ENCODE measurements at regions not wholly inside any gene's neighbourhood (a gene's known extent, or its start where the extent isn't known, plus 50 kb on each side); places are given as distances from the start of the nearest gene placed in this dataset.

DNA sequence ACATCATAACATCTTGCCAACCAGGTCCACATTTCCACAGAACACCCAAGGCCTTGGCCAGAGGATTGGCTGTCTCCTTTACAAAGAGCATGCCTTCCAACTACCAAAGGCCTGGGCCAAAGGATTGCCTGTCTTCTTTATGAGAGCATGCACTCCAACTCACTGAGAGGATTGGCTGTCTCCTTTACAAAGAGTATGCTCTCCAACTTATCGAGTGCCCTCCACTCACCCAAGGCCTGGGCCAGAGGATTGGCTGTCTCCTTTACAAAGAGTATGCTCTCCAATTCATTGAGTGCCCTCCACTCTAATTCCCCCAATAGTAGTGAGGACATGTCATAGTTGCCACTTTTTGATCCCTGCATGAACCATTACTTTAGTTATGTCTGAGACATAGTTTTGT, 79.9 kb upstream of the TAS2R1 start:
- TF ChIP-seq PPARA (CRISPR knock-in tag; IDR thresholded peaks at IDR 0.05; ENCODE audit: borderline replicate concordance) (no peak), TCF4 (CRISPR knock-in tag; IDR thresholded peaks at IDR 0.05; ENCODE audit: borderline replicate concordance) (no peak), ARNTL (CRISPR knock-in tag; IDR thresholded peaks at IDR 0.05; ENCODE audit: borderline replicate concordance, low read depth) (no peak), ZNF8 (CRISPR knock-in tag; IDR thresholded peaks at IDR 0.05) (no peak), SNAI2 (CRISPR knock-in tag; IDR thresholded peaks at IDR 0.05) (no peak), ZC3H10 (CRISPR knock-in tag; IDR thresholded peaks at IDR 0.05) (no peak), OSR1 (CRISPR knock-in tag; IDR thresholded peaks at IDR 0.05) (no peak), ZFP30 (CRISPR knock-in tag; IDR thresholded peaks at IDR 0.05) (no peak), ESRRG (CRISPR knock-in tag; IDR thresholded peaks at IDR 0.05) (no peak), ISL1 (CRISPR knock-in tag; IDR thresholded peaks at IDR 0.05) (no peak), CSDC2 (CRISPR knock-in tag; IDR thresholded peaks at IDR 0.05) (no peak), BACH2 (CRISPR knock-in tag; IDR thresholded peaks at IDR 0.05; ENCODE audit: borderline replicate concordance) (no peak)
- TF ChIP-seq, protein P1, sequence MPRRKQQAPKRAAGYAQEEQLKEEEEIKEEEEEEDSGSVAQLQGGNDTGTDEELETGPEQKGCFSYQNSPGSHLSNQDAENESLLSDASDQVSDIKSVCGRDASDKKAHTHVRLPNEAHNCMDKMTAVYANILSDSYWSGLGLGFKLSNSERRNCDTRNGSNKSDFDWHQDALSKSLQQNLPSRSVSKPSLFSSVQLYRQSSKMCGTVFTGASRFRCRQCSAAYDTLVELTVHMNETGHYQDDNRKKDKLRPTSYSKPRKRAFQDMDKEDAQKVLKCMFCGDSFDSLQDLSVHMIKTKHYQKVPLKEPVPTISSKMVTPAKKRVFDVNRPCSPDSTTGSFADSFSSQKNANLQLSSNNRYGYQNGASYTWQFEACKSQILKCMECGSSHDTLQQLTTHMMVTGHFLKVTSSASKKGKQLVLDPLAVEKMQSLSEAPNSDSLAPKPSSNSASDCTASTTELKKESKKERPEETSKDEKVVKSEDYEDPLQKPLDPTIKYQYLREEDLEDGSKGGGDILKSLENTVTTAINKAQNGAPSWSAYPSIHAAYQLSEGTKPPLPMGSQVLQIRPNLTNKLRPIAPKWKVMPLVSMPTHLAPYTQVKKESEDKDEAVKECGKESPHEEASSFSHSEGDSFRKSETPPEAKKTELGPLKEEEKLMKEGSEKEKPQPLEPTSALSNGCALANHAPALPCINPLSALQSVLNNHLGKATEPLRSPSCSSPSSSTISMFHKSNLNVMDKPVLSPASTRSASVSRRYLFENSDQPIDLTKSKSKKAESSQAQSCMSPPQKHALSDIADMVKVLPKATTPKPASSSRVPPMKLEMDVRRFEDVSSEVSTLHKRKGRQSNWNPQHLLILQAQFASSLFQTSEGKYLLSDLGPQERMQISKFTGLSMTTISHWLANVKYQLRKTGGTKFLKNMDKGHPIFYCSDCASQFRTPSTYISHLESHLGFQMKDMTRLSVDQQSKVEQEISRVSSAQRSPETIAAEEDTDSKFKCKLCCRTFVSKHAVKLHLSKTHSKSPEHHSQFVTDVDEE (CRISPR knock-in tag; IDR thresholded peaks at IDR 0.05): no peak
- TF ChIP-seq, protein P2, sequence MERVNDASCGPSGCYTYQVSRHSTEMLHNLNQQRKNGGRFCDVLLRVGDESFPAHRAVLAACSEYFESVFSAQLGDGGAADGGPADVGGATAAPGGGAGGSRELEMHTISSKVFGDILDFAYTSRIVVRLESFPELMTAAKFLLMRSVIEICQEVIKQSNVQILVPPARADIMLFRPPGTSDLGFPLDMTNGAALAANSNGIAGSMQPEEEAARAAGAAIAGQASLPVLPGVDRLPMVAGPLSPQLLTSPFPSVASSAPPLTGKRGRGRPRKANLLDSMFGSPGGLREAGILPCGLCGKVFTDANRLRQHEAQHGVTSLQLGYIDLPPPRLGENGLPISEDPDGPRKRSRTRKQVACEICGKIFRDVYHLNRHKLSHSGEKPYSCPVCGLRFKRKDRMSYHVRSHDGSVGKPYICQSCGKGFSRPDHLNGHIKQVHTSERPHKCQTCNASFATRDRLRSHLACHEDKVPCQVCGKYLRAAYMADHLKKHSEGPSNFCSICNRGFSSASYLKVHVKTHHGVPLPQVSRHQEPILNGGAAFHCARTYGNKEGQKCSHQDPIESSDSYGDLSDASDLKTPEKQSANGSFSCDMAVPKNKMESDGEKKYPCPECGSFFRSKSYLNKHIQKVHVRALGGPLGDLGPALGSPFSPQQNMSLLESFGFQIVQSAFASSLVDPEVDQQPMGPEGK (CRISPR knock-in tag; IDR thresholded peaks at IDR 0.05; ENCODE audit: borderline replicate concordance): no peak
- TF ChIP-seq, protein P3, sequence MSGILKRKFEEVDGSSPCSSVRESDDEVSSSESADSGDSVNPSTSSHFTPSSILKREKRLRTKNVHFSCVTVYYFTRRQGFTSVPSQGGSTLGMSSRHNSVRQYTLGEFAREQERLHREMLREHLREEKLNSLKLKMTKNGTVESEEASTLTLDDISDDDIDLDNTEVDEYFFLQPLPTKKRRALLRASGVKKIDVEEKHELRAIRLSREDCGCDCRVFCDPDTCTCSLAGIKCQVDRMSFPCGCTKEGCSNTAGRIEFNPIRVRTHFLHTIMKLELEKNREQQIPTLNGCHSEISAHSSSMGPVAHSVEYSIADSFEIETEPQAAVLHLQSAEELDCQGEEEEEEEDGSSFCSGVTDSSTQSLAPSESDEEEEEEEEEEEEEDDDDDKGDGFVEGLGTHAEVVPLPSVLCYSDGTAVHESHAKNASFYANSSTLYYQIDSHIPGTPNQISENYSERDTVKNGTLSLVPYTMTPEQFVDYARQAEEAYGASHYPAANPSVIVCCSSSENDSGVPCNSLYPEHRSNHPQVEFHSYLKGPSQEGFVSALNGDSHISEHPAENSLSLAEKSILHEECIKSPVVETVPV (CRISPR knock-in tag; IDR thresholded peaks at IDR 0.05): no peak
- ATAC-seq: no peak

DNA sequence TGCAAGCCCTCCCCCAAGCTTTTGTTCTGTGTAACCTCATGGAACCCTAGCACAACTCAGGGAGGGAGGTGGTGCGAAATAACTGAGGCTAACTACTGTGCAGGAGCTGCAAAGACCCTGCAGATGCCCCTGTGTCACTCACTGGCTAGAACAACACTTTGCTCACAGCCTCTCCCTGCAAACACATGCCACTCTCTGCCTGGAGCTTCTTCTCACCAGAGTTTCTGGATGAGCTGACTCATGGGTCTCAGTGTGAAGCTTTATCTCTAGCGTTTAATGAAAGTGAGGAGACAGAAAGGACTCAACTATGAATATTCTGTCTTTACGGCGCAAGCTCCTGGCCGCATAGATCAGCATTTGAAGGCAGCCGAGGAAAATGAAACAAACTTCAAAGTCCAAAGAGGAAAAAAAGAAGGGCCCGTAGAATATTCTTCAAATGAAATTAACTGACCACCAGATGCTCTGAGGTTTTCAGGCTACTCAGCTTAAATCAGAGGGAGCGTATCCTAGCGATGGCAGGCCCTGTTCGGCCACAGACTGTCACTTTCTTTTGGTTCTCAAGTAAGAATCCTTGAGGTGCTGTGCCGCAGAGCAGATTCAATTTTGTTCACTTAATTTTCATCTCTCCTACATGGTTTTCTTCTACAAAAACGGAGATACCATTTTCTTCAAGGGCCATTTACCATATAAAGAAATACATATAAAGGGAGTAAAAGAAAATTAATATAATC, 77.7 kb upstream of the TAS2R1 start:
- TF ChIP-seq TCF4 (CRISPR knock-in tag; IDR thresholded peaks at IDR 0.05; ENCODE audit: borderline replicate concordance): no peak
- TF ChIP-seq ISL1 (CRISPR knock-in tag; IDR thresholded peaks at IDR 0.05): no peak
- no peak for TF ChIP-seq OSR1 (CRISPR knock-in tag; IDR thresholded peaks at IDR 0.05)
- TF ChIP-seq BACH2 (CRISPR knock-in tag; IDR thresholded peaks at IDR 0.05; ENCODE audit: borderline replicate concordance): no peak

DNA sequence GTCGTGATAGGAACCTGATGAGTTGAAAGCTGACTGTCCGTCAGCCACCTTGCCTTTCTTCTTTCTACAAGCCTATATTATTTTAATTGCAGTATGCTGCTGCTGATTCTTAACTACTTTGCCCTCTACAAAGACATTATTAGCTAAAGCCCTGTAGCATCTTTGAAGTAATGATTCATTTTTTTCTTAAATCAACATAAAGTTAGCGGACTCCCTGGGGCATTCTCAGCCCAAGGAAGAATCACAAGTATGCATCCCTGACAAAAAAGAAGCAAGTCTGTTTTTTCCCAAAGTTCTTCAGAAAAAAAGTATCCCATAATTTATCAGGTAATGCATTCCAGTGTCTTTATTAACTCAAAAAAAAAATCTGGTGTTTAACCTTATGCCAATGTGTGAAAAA, 69.5 kb upstream of the TAS2R1 start:
- TF ChIP-seq TCF4 (CRISPR knock-in tag; IDR thresholded peaks at IDR 0.05; ENCODE audit: borderline replicate concordance) (no peak), ZNF8 (CRISPR knock-in tag; IDR thresholded peaks at IDR 0.05) (no peak), ZFP30 (CRISPR knock-in tag; IDR thresholded peaks at IDR 0.05) (no peak), ZC3H10 (CRISPR knock-in tag; IDR thresholded peaks at IDR 0.05) (no peak), ZNF565 (CRISPR knock-in tag; conservative IDR thresholded peaks at IDR 0.05; ENCODE audit: low read depth) (no peak), ARNTL (CRISPR knock-in tag; IDR thresholded peaks at IDR 0.05; ENCODE audit: borderline replicate concordance, low read depth) (no peak), ESRRG (CRISPR knock-in tag; IDR thresholded peaks at IDR 0.05) (no peak), SNAI2 (CRISPR knock-in tag; IDR thresholded peaks at IDR 0.05) (no peak), PPARA (CRISPR knock-in tag; IDR thresholded peaks at IDR 0.05; ENCODE audit: borderline replicate concordance) (no peak), ZNF70 (CRISPR knock-in tag; IDR thresholded peaks at IDR 0.05) (no peak), ZFP3 (CRISPR knock-in tag; IDR thresholded peaks at IDR 0.05) (no peak)
- TF ChIP-seq, protein P4, sequence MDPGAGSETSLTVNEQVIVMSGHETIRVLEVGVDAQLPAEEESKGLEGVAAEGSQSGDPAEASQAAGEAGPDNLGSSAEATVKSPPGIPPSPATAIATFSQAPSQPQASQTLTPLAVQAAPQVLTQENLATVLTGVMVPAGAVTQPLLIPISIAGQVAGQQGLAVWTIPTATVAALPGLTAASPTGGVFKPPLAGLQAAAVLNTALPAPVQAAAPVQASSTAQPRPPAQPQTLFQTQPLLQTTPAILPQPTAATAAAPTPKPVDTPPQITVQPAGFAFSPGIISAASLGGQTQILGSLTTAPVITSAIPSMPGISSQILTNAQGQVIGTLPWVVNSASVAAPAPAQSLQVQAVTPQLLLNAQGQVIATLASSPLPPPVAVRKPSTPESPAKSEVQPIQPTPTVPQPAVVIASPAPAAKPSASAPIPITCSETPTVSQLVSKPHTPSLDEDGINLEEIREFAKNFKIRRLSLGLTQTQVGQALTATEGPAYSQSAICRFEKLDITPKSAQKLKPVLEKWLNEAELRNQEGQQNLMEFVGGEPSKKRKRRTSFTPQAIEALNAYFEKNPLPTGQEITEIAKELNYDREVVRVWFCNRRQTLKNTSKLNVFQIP (CRISPR knock-in tag; IDR thresholded peaks at IDR 0.05; ENCODE audit: borderline replicate concordance, low read depth): no peak
- TF ChIP-seq, protein P5, sequence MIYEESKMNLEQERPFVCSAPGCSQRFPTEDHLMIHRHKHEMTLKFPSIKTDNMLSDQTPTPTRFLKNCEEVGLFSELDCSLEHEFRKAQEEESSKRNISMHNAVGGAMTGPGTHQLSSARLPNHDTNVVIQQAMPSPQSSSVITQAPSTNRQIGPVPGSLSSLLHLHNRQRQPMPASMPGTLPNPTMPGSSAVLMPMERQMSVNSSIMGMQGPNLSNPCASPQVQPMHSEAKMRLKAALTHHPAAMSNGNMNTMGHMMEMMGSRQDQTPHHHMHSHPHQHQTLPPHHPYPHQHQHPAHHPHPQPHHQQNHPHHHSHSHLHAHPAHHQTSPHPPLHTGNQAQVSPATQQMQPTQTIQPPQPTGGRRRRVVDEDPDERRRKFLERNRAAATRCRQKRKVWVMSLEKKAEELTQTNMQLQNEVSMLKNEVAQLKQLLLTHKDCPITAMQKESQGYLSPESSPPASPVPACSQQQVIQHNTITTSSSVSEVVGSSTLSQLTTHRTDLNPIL (CRISPR knock-in tag; IDR thresholded peaks at IDR 0.05; ENCODE audit: low read depth): no peak
- TF ChIP-seq, protein P1 (CRISPR knock-in tag; IDR thresholded peaks at IDR 0.05): no peak
- no peak for ATAC-seq

More for the DNA sequence above, 77.7 kb upstream of the TAS2R1 start:
- ATAC-seq: no peak

All from SK-N-SH treated with all-trans-retinoic acid at 6 μM for 48 hours (cell line).